A673 (cell line): ENCODE measurements at regions not wholly inside any gene's neighbourhood (a gene's known extent, or its start where the extent isn't known, plus 50 kb on each side); places are given as distances from the start of the nearest gene placed in this dataset.

Experiments
- BruUV-seq: library from RNA; stranded (reverse); fragments of 400-500 nt; replicated peaks from 2 replicates; lab custom pipeline; 2021; lab: Mats Ljungman, UMichigan
- CTCF ChIA-PET: fragments of 300-600 bp; sonication (Branson Sonifier 250); formaldehyde crosslinking; loops from one replicate; lab custom pipeline; 2022; ENCODE audit warnings: antibody characterized with exemption; lab: Charles Lee
- POLR2A ChIA-PET: fragments of 300-600 bp; sonication (Branson Sonifier 250); formaldehyde crosslinking; loops from one replicate; lab custom pipeline; 2022; ENCODE audit warnings: antibody characterized with exemption; ENCODE audit not compliant: low non-redundant PET; lab: Charles Lee
- DNase-seq: peaks from one replicate; pipeline ENCODE4 v3.0.0-alpha.2; 2015; ENCODE audit warnings: low spot score
- H3K27ac ChIP-seq: fragments of 200-600 bp; sonication (generic); 2 replicates; pipeline ENCODE4 v1.5.1; 2016; ENCODE audit warnings: mixed run types, low read depth, mild to moderate bottlenecking, mixed read lengths, antibody characterized with exemption, low read length; ENCODE audit not compliant: poor library complexity, severe bottlenecking
- H3K27me3 ChIP-seq: fragments of 200-600 bp; sonication (generic); replicated peaks from 2 replicates; pipeline ENCODE4 v1.6.1; 2017; ENCODE audit warnings: mixed run types, low read depth, mild to moderate bottlenecking, mixed read lengths, antibody characterized with exemption, low read length; ENCODE audit not compliant: insufficient read depth, poor library complexity
- H3K36me3 ChIP-seq: fragments of 200-600 bp; sonication (generic); 2 replicates; pipeline ENCODE4 v1.6.1; 2016; ENCODE audit warnings: mixed run types, mild to moderate bottlenecking, mixed read lengths, antibody characterized with exemption, low read length; ENCODE audit not compliant: insufficient read depth, poor library complexity, severe bottlenecking
- H3K4me1 ChIP-seq: fragments of 200-600 bp; sonication (generic); 2 replicates; pipeline ENCODE4 v1.6.1; 2017; ENCODE audit warnings: mixed run types, mild to moderate bottlenecking, mixed read lengths, antibody characterized with exemption, low read length; ENCODE audit not compliant: insufficient read depth, poor library complexity, severe bottlenecking
- H3K4me3 ChIP-seq: fragments of 200-600 bp; sonication (generic); 2 replicates; pipeline ENCODE4 v1.5.1; 2016; ENCODE audit warnings: low read depth, mixed run types, mild to moderate bottlenecking, mixed read lengths, low read length; ENCODE audit not compliant: poor library complexity, severe bottlenecking
- H3K9me3 ChIP-seq: fragments of 200-600 bp; sonication (generic); 2 replicates; pipeline ENCODE4 v1.6.1; 2016; ENCODE audit warnings: mixed run types, low read depth, mild to moderate bottlenecking, mixed read lengths, antibody characterized with exemption, low read length; ENCODE audit not compliant: poor library complexity, severe bottlenecking
- EZH2 ChIP-seq: fragments of 200-600 bp; sonication (generic); IDR thresholded peaks from 2 replicates; pipeline ENCODE4 v1.6.1; 2017; ENCODE audit warnings: borderline replicate concordance, low read depth, mild to moderate bottlenecking, mixed read lengths, antibody characterized with exemption, low read length; ENCODE audit not compliant: poor library complexity, severe bottlenecking
- intact Hi-C: fragments of 100-400 bp; cut with micrococcal nuclease; formaldehyde crosslinking; loops from one replicate; pipeline ENCODE4 v1.10.0; 2022; ENCODE audit not compliant: unreplicated experiment
- TF ChIP-seq, protein P1 (sequence below): fragments of 300-800, 200-600 bp; sonication (generic); conservative IDR thresholded peaks from 2 replicates; pipeline ENCODE4 v1.5.1; 2017; ENCODE audit warnings: low read depth, mild to moderate bottlenecking, antibody characterized with exemption, low read length, moderate library complexity, mixed read lengths

DNA sequence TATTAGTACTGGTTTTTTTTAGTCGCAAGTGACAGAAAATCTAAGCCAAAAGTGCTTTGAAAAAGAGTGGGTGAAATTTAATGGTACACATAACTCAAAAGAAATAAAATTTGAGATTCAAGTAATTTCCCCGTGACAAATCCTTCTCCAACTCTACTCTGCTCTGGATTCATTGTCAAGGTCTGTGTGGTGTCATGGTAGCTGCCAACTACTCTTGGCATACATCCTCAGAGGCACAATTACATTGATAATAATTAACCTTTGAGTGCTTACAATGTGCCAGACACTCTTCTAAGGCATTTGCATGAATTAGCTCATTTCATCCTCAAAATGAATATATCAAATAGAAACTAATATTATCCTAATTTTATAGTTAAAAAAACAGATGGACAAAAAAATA lies 1153.9 kb upstream of the NCAM2 start:
- DNase-seq: no peak
- no TSS peak for BruUV-seq
- H3K36me3 ChIP-seq: no peaks in the 10 kb centered on the region
- H3K27me3 ChIP-seq: no peaks in the 10 kb centered on the region
- H3K9me3 ChIP-seq: peaks cover 12% of the 10 kb centered on the region
- H3K4me1 ChIP-seq: no peaks in the 10 kb centered on the region
- no peak for TF ChIP-seq EZH2
- TF ChIP-seq, protein P1, sequence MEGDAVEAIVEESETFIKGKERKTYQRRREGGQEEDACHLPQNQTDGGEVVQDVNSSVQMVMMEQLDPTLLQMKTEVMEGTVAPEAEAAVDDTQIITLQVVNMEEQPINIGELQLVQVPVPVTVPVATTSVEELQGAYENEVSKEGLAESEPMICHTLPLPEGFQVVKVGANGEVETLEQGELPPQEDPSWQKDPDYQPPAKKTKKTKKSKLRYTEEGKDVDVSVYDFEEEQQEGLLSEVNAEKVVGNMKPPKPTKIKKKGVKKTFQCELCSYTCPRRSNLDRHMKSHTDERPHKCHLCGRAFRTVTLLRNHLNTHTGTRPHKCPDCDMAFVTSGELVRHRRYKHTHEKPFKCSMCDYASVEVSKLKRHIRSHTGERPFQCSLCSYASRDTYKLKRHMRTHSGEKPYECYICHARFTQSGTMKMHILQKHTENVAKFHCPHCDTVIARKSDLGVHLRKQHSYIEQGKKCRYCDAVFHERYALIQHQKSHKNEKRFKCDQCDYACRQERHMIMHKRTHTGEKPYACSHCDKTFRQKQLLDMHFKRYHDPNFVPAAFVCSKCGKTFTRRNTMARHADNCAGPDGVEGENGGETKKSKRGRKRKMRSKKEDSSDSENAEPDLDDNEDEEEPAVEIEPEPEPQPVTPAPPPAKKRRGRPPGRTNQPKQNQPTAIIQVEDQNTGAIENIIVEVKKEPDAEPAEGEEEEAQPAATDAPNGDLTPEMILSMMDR: no peak
- H3K27ac ChIP-seq: no peak overlapping the region
- ChIA-PET CTCF (no interaction called here), POLR2A (no interaction called here)
- no peak overlapping the region for H3K4me3 ChIP-seq
- intact Hi-C loops: no loop called here

DNA sequence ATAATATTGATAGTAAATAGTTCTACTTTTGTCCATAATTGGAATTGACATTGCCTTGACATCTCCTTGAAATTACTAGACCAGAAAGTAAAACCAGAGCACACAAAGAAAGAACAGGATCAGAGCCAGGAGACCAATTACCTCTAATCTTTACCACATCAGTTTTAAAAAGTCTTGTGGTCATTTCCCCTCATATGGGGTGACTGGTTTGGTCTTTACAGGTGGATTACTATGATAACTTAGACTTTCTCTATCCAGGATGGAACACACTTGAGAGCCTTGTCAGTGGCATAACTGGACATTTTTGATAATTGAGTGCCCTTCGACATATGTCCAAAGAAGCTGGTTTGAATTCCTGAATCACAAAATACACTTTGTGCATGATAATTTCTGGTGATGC lies 1148.1 kb upstream of the NCAM2 start:
- TF ChIP-seq EZH2: no peak
- TF ChIP-seq, protein P1: no peak
- ChIA-PET CTCF (interaction anchor here (0.6 kb wide), 1 partner anchor 23 kb away, joined by 3 read pairs; no protein-coding TSS in a partner anchor), POLR2A (no interaction called here)
- Histone ChIP-seq H3K4me3 (no peak overlapping the region), H3K36me3 (no peaks in the 10 kb centered on the region), H3K9me3 (peaks cover 32% of the 10 kb centered on the region), H3K27me3 (no peaks in the 10 kb centered on the region), H3K4me1 (no peaks in the 10 kb centered on the region), H3K27ac (no peak overlapping the region)
- intact Hi-C loops: no loop called here
- BruUV-seq: no TSS peak
- no peak for DNase-seq

DNA sequence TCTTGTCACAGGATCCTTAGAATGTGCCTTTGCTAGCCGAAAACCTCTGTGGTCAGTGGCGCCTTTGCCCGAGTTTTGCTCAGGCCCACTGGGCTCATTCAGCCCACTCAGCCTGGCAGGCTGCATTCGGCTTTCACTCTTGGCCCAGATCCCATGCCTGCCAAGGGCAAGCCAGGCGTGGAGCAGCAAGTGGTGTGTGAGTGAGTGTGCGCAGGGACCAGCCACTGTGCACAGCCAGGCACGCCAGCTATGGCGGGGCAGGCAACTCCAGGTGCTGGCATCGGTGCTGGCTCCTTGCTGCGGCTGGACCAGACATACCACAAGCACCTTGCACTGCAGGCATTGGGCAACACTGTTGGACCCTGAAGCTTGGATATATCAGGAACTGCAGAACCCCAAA lies 1145.1 kb upstream of the NCAM2 start:
- intact Hi-C loops: no loop called here
- BruUV-seq: no TSS peak
- DNase-seq: no peak
- Histone ChIP-seq H3K27me3 (no peaks in the 10 kb centered on the region), H3K27ac (no peak overlapping the region), H3K4me3 (no peak overlapping the region), H3K4me1 (no peaks in the 10 kb centered on the region), H3K36me3 (no peaks in the 10 kb centered on the region), H3K9me3 (peaks cover 24% of the 10 kb centered on the region)
- ChIA-PET CTCF (no interaction called here), POLR2A (no interaction called here)
- no peak for TF ChIP-seq EZH2
- TF ChIP-seq, protein P1: no peak
